K562 (cell line): ENCODE measurements at regions not wholly inside any gene's neighbourhood (a gene's known extent, or its start where the extent isn't known, plus 50 kb on each side); places are given as distances from the start of the nearest gene placed in this dataset.

Source experiments
- CBX5 ChIP-seq: IDR thresholded peaks from 2 replicates; pipeline ENCODE4 v1.6.1; 2014; ENCODE audit warnings: low read depth, borderline replicate concordance
- CTCF ChIP-seq, 3 experiments: IDR thresholded peaks in 2 of 3; conservative IDR thresholded peaks in 1 of 3; 2 replicates each; pipeline ENCODE4 v1.5.1; 2011 to 2012; ENCODE audit warnings: low read length in 3 of 3, mild to moderate bottlenecking in 3 of 3, control low read depth in 2 of 3, improper control_type of control experiment in 1 of 3, inconsistent platforms in 1 of 3, low read depth in 1 of 3, mixed read lengths in 1 of 3, moderate library complexity in 1 of 3; ENCODE audit not compliant: insufficient read depth in 2 of 3
- DPF2 ChIP-seq: fragments of 450-650 bp; IDR thresholded peaks from 2 replicates; pipeline ENCODE4 v1.6.1; 2016
- E2F1 ChIP-seq: sonication (generic); formaldehyde crosslinking; IDR thresholded peaks from 2 replicates; pipeline ENCODE4 v1.8.1; 2023; ENCODE audit warnings: mild to moderate bottlenecking, missing genetic modification reagents, moderate library complexity
- ERF ChIP-seq: fragments of 450-650 bp; formaldehyde crosslinking; IDR thresholded peaks from 2 replicates; pipeline ENCODE4 v1.4.0; 2020; ENCODE audit warnings: mild to moderate bottlenecking, mixed read lengths
- LEF1 ChIP-seq: fragments of 450-650 bp; IDR thresholded peaks from 2 replicates; pipeline ENCODE4 v1.6.1; 2016; ENCODE audit warnings: mild to moderate bottlenecking
- SMAD2 ChIP-seq: fragments of 150-350 bp; IDR thresholded peaks from 2 replicates; pipeline ENCODE4 v1.6.1; 2014; ENCODE audit warnings: low read depth, mild to moderate bottlenecking, low read length
- ZNF12 ChIP-seq: sonication (generic); formaldehyde crosslinking; IDR thresholded peaks from 2 replicates; pipeline ENCODE4 v1.4.0; 2020; ENCODE audit warnings: mild to moderate bottlenecking, missing genetic modification reagents

GRCh38 chr20:55283889-55284288 lies 721.4 kb downstream of the CBLN4 start:
- TF ChIP-seq SMAD2 (no peak), E2F1 (no peak), ERF (CRISPR knock-in tag) (no peak), CTCF (IDR thresholded peaks at IDR 0.05 in 2 of 3, conservative IDR thresholded peaks at IDR 0.05 in 1 of 3; ENCODE audit: insufficient read depth in 2 of 3, low read depth in 1 of 3, low read length in 3 of 3) (no peak), LEF1 (no peak), ZNF12 (CRISPR knock-in tag) (no peak), CBX5 (no peak), DPF2 (no peak)
